Gastroesophageal sphincter (tissue), 4 donors: ENCODE measurements at regions not wholly inside any gene's neighbourhood (a gene's known extent, or its start where the extent isn't known, plus 50 kb on each side); places are given as distances from the start of the nearest gene placed in this dataset.
A peak's percentile ranks its signal among the peaks of the same experiment; 100 is the strongest.
"Not testable (repeated sequence)": the region's sequence is repeated elsewhere in the genome, so short reads cannot be mapped to it uniquely, and the experiment has no call there.

ENCODE experiments used
- ATAC-seq: fragments of 150-250 bp; one replicate; pipeline ENCODE4 v1.9.1; 2016; ENCODE audit warnings: mild to moderate bottlenecking, moderate library complexity
- H3K27ac ChIP-seq, 4 donors: fragments of 200-600 bp; sonication (generic) in 3 of 4; 1 replicate in 3 of 4; 2 replicates in 1 of 4; pipeline ENCODE4 v1.5.1; 2016 to 2019
- H3K27me3 ChIP-seq: fragments of 200-600 bp; sonication (generic); one replicate; pipeline ENCODE4 v1.5.1; 2019
- H3K36me3 ChIP-seq, 2 donors: fragments of 200-600 bp; sonication (generic); one replicate each; pipeline ENCODE4 v1.5.1; 2019; ENCODE audit warnings: control low read depth in 1 of 2
- H3K4me1 ChIP-seq, 3 donors: fragments of 200-600 bp; sonication (generic); 1 replicate in 2 of 3; 2 replicates in 1 of 3; pipeline ENCODE4 v1.5.1; 2016 to 2019; ENCODE audit warnings: control low read depth in 2 of 3
- H3K4me3 ChIP-seq, 2 donors: fragments of 200-600 bp; sonication (generic); one replicate each; pipeline ENCODE4 v1.5.1; 2019; ENCODE audit warnings: mild to moderate bottlenecking in 1 of 2, moderate library complexity in 1 of 2
- H3K9me3 ChIP-seq, 3 donors: fragments of 200-600 bp; sonication (generic); one replicate each; pipeline ENCODE4 v1.5.1; 2017 to 2019; ENCODE audit warnings: control low read depth in 2 of 3
- EP300 ChIP-seq: sonication (generic); formaldehyde crosslinking; IDR thresholded peaks from one replicate; pipeline ENCODE4 v1.6.1; 2017; ENCODE audit warnings: antibody characterized with exemption, mild to moderate bottlenecking
- POLR2A ChIP-seq, 2 donors: fragments of 450-650 bp; IDR thresholded peaks; one replicate each; pipeline ENCODE4 v1.6.1; 2017; ENCODE audit warnings: antibody characterized with exemption in 2 of 2, mild to moderate bottlenecking in 2 of 2, moderate library complexity in 1 of 2
- POLR2AphosphoS5 ChIP-seq: sonication (generic); formaldehyde crosslinking; IDR thresholded peaks from one replicate; pipeline ENCODE4 v1.6.1; 2017; ENCODE audit warnings: antibody characterized with exemption
- WGBS, 2 donors: methylation state at CpG; one replicate each; pipeline ENCODE4 v1.1.5; 2018; ENCODE audit warnings: low coverage in 1 of 2; 5-methylcytosine and 5-hydroxymethylcytosine counted together
- TF ChIP-seq, protein P1 (sequence below), 4 experiments: fragments of 200-600 bp in 2 of 4; fragments of 450-650 bp in 2 of 4; sonication (generic) in 1 of 4; IDR thresholded peaks; one replicate each; pipeline ENCODE4 v1.5.1; 2017 to 2019; ENCODE audit warnings: antibody characterized with exemption in 4 of 4, mild to moderate bottlenecking in 2 of 4, moderate library complexity in 2 of 4

DNA sequence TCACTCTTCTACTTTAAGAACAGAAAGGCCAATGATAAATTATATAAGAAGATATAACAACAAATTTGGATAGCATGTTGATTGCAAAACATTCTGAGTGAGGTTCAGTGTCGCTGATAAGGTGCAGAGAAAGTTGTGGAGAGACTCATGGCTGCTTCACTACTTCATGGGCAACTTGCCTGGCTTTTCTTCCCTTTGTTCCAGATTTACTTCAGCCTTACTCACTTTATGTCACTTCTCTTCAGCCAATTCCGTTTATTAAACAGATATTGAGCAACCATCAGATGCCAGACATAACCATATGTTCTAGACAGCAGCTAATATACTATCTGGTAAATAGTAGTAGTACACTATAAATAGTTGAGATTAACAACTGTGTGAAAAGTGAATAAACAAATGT is 150.0 kb upstream of the CHL1 start:
- no peaks in the 10 kb centered on the region for H3K9me3 ChIP-seq
- no peak overlapping the region for H3K4me3 ChIP-seq
- H3K27me3 ChIP-seq, result peaks cover 7% of the 10 kb centered on the region
- no peaks in the 10 kb centered on the region for H3K4me1 ChIP-seq
- no peak overlapping the region for H3K27ac ChIP-seq
- 59 to 65% methylated on average over 2 of the region's 2 CpGs for WGBS, 2 donors
- ATAC-seq, result no peak
- TF ChIP-seq POLR2AphosphoS5 (no peak), EP300 (no peak), POLR2A (IDR thresholded peaks at IDR 0.05) (no peak)
- TF ChIP-seq, protein P1, sequence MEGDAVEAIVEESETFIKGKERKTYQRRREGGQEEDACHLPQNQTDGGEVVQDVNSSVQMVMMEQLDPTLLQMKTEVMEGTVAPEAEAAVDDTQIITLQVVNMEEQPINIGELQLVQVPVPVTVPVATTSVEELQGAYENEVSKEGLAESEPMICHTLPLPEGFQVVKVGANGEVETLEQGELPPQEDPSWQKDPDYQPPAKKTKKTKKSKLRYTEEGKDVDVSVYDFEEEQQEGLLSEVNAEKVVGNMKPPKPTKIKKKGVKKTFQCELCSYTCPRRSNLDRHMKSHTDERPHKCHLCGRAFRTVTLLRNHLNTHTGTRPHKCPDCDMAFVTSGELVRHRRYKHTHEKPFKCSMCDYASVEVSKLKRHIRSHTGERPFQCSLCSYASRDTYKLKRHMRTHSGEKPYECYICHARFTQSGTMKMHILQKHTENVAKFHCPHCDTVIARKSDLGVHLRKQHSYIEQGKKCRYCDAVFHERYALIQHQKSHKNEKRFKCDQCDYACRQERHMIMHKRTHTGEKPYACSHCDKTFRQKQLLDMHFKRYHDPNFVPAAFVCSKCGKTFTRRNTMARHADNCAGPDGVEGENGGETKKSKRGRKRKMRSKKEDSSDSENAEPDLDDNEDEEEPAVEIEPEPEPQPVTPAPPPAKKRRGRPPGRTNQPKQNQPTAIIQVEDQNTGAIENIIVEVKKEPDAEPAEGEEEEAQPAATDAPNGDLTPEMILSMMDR (IDR thresholded peaks at IDR 0.05), result no peak
- no peaks in the 10 kb centered on the region for H3K36me3 ChIP-seq

DNA sequence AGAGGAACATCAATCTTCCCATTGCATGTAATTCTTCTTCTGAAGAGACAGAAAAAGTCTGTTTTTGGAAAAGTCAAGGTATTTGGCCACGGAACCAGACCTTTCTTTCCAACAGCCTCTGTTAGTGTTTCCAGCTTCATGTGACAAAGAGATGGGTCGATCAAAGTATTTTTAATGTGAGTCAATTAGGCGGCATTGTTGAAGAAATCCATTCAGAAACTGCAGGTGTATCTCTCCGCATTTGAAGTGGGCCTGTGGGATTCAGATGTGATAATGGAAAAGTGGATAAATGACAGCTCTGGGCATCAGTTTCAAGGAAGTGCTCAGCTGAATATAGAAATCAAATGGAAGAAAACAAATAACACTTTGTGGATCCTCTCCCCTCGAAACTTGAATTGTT is 143.1 kb upstream of the CHL1 start:
- ATAC-seq, H3K36me3 ChIP-seq, H3K9me3 ChIP-seq, H3K4me3 ChIP-seq, H3K27me3 ChIP-seq, H3K4me1 ChIP-seq, H3K27ac ChIP-seq: not testable (repeated sequence)
- WGBS, 2 donors, result 75 to 80% methylated on average over 5 of the region's 5 CpGs

DNA sequence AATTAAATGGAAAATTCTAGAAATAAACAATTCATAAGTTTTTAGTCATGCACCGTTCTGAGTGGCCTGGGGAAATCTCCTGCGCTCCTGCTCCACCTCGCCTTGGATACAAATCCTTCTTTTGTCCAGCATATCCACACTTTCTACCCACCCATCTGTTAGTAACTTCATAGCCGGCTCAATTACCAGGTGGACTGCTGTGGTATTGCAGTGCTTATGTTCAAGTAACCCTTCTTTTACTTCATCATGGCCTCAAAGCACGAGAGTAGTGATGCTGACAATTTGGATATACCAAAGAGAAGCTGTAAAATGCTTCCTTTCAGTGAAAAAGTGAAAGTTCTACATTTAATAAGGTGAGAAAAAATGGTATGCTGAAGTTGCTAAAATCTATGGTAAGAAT is 142.3 kb upstream of the CHL1 start:
- H3K27ac ChIP-seq, result no peak overlapping the region
- 40 to 76% methylated on average over 1 to 5 of the region's 5 CpGs for WGBS, 2 donors

DNA sequence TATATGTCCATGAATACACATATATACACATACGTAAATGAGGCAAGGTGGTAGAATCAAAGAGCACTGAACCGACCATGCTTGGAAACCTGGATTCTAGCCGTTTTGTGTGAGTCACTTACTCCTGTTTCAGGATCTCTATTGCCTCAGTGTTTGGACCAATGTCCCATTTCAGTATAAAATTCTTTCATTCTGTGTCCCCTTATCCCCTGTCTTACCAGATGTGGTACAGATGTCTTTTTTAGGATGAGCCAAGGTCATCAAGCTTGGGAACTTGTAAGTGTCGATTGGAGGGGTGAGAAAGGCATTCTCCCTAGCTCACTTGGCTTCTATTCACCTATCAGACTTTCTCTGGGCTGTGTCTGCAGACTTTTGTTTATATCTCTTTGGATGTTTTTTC is 139.9 kb upstream of the CHL1 start:
- 55 to 64% methylated on average over 4 of the region's 4 CpGs for WGBS, 2 donors
- peak; percentile 22 for ATAC-seq
- no peak overlapping the region for H3K27ac ChIP-seq
- no peak overlapping the region for H3K4me3 ChIP-seq
- no peaks in the 10 kb centered on the region for H3K9me3 ChIP-seq
- no peaks in the 10 kb centered on the region for H3K36me3 ChIP-seq
- H3K27me3 ChIP-seq, result peaks cover 8% of the 10 kb centered on the region
- TF ChIP-seq EP300 (no peak), POLR2A (IDR thresholded peaks at IDR 0.05) (no peak), POLR2AphosphoS5 (no peak)
- TF ChIP-seq, protein P1 (IDR thresholded peaks at IDR 0.05), result no peak
- H3K4me1 ChIP-seq, result no peaks in the 10 kb centered on the region

More for the DNA sequence above, 142.3 kb upstream of the CHL1 start:
- no peaks in the 10 kb centered on the region for H3K9me3 ChIP-seq
- no peak for ATAC-seq
- H3K4me3 ChIP-seq, result no peak overlapping the region
- H3K27me3 ChIP-seq, result peaks cover 4% of the 10 kb centered on the region
- TF ChIP-seq, protein P1 (IDR thresholded peaks at IDR 0.05), result no peak
- no peaks in the 10 kb centered on the region for H3K4me1 ChIP-seq
- no peaks in the 10 kb centered on the region for H3K36me3 ChIP-seq

DNA sequence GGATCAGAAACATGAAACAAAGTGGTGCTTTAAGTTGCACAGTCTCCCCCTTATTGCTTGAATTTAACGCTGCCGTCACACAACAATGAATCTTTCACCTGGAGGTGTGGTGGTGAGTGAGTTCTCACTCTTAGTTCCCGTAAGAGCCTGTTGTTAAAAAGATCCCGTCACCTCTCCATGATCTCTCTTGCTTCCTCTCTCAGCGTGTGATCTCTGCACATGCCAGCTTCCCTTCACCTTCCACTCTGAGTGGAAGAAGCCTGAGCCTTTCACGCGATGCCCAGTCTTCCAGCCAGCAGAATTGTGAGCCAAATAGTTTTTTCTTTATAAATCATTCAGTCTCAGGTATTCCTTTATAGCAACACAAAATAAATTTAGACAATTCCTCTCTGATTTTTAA is 136.7 kb upstream of the CHL1 start:
- H3K4me3 ChIP-seq, result no peak overlapping the region
- H3K27me3 ChIP-seq, result peaks cover 12% of the 10 kb centered on the region
- WGBS, 2 donors, result 67 to 71% methylated on average over 4 to 5 of the region's 7 CpGs
- TF ChIP-seq EP300, result no peak
- TF ChIP-seq, protein P1 (IDR thresholded peaks at IDR 0.05), result no peak
- TF ChIP-seq POLR2AphosphoS5, result no peak
- no peak for TF ChIP-seq POLR2A (IDR thresholded peaks at IDR 0.05)
- no peaks in the 10 kb centered on the region for H3K4me1 ChIP-seq
- no peaks in the 10 kb centered on the region for H3K9me3 ChIP-seq
- no peak for ATAC-seq
- no peak overlapping the region for H3K27ac ChIP-seq
- no peaks in the 10 kb centered on the region for H3K36me3 ChIP-seq
